ENCODE measurements at regions not wholly inside any gene's neighbourhood (a gene's known extent, or its start where the extent isn't known, plus 50 kb on each side); places are given as distances from the start of the nearest gene placed in this dataset.
"Not testable (repeated sequence)": the region's sequence is repeated elsewhere in the genome, so short reads cannot be mapped to it uniquely, and the experiment has no call there.

- DNase-seq (ENCODE audit: low read depth, low spot score): no peak
Observed at GRCh38 chrX:19172741-19173140, 50.5 kb upstream of the ADGRG2 start.

DNA sequence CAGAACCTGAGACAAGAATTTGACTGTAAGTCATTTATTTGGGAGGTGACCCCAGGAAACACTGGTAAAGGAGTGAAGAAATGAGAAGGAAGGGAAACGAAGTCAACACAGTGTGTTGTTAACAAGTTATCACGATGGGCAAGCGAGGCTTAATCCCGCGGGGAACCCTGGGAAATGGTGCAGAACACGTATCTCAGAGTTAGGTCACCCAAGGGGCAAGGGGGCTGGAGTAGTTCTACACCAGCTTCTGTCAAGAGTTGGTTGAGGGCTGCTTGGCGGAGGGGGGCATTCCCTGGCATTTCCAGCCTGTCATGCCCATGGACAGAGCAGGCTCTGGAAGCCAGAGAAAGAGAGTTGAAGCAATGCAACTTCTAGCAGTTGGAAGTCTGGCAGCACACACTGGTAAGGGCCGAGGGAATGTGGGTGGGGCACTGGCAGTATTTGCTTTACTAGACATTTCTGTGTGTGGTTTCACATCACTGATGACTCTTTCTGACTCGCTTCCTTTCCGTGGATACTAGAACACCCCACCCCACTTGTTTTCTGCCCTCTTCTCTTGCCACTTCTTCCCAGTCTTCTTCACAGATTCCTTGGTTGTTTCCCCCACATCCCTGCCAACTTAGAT, 52.2 kb upstream of the ADGRG2 start:
- DNase-seq (ENCODE audit: low read depth, low spot score): no peak

DNA sequence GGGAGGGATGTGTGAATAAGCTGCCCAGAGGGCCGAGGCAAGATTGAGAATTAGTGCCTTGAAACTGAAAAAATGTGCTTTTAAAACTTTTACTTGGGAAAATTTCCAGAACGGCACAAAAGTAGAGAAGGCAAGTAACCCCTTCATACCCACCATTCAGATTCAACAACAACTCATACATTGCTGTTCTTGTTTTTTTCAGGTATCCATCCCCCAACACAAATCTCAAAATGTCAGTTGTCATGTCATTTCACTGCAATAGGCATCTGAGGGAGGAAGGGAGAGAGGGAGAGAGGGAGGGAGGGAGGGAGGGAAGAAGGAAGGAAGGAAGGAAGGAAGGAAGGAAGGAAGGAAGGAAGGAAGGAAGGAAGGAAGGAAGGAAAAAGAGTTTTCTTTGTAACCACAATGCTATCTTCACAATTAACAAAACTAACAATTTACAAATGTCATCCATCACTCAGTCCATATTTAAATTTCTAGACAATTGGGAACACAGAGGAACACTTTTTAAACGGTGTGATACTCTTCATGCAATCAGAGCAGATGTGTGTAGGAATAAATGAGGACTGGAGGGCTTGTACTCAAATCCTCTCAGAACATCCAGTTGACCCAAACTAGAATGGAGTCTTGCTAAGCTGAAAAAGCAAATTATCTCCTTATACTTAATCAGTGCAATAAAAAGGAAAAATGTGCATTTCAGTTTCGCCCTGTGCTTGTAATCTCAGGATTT, 54.8 kb upstream of the ADGRG2 start:
- no peak for DNase-seq (ENCODE audit: low read depth, low spot score)

GRCh38 chrX:19177721-19178120, 55.5 kb upstream of the ADGRG2 start:
- no peak for DNase-seq (ENCODE audit: low read depth, low spot score)

GRCh38 chrX:19178402-19178801, 56.1 kb upstream of the ADGRG2 start:
- DNase-seq (ENCODE audit: low read depth, low spot score): no peak

DNA sequence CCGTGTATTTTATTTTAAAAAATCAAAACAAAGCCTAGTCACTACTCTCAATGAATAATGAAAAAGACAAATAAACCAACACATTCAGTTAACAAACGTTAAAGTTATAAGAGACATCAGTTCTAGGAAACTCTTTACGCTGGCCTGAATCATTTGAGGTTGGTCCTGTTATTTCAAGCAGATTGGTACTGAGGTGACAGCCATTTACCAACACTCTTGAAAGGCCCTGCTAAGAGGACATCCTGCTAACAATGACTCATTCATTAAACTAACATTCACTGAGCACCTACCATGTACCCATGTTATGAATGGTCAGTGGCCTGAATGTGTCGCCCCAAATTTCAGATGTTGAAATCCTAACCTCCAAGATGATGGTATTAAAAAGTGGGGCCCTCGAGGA, 57.1 kb upstream of the ADGRG2 start:
- DNase-seq (ENCODE audit: low read depth, low spot score): no peak

DNA sequence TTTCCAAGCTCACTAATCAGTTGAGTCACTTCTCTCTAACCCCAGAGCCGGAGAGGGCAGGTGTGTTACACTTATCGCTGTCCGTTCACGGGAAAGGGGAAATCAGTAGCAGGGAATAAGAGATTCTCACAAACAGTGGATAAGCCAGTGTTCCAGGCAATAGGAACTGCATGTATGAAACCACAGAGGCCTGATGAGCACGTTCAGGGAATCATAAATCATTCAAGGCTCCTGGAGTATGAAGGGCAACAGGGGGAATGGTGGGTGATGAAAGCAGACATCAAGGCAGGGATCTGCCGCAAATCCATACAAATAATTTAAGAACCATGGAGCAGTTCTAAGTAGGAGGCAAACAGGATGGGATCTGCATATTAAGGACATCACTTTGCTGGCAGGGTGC, 59.1 kb upstream of the ADGRG2 start:
- no peak for DNase-seq (ENCODE audit: low read depth, low spot score)

- DNase-seq (ENCODE audit: low read depth, low spot score): no peak
Observed at GRCh38 chrX:19182785-19183184, 60.5 kb upstream of the ADGRG2 start.

DNA sequence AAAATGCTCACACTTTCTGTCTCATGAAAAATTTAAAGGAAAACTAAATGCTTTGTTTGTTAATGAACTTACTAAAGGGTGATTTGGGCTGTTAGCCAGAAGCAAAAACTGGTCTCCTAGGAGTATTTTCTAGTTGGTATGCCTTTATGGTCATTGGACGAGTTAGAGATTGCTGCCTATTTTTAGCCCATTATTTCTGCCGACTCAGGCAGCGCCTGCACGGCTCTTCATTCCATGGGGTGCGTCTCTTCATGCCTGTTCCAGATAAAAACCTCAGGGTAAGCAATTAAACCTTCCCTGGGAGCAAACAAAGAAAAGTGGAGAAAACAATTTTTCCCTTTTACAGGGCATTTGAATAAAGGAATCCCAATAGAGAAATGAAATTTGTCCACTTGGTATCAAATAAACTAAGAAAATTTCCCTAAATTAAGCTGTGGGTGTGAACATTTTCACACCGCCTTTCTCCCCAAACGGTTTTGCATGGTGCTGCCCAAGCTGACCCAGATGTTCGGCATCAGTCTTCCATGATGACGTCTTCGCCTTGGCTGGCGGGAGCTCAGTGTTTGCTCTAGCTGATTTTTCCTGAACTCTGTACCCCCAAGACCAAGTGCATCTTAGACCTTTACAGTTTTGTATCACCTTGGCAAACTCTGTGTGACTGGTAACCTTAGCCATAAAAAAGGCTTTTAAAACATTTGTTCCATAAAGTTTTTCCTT, 61.7 kb upstream of the ADGRG2 start:
- DNase-seq (ENCODE audit: low read depth, low spot score): no peak

- no peak for DNase-seq (ENCODE audit: low read depth, low spot score)
Observed at GRCh38 chrX:19188566-19188965, 66.3 kb upstream of the ADGRG2 start.

GRCh38 chrX:19190902-19191301, 68.6 kb upstream of the ADGRG2 start:
- DNase-seq (ENCODE audit: low read depth, low spot score): no peak

GRCh38 chrX:19193565-19193964, 71.3 kb upstream of the ADGRG2 start:
- DNase-seq (ENCODE audit: low read depth, low spot score): no peak

GRCh38 chrX:19194285-19195242, 72.3 kb upstream of the ADGRG2 start:
- no peak for DNase-seq (ENCODE audit: low read depth, low spot score)

GRCh38 chrX:19195243-19195610, 73.0 kb upstream of the ADGRG2 start:
- no peak for DNase-seq (ENCODE audit: low read depth, low spot score)

DNA sequence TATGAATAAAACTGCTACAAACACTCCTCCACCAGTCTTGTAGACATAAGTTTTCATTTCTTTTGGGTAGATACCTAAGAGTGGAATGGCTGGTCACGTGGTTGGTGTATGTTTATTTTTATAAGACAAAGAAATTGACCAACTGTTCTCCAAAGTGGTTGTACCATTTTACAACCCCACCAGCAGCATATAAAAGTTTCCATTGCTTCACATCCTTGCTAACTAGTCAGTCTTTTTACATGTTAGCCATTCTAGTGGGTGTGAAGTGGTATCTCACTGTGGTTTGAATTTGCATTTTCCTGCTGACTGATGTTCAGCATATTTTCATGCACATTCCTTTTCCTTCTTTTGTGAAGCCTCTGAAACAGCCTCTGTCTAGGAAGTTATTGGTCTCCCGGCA, 76.2 kb upstream of the ADGRG2 start:
- no peak for DNase-seq (ENCODE audit: low read depth, low spot score)

DNA sequence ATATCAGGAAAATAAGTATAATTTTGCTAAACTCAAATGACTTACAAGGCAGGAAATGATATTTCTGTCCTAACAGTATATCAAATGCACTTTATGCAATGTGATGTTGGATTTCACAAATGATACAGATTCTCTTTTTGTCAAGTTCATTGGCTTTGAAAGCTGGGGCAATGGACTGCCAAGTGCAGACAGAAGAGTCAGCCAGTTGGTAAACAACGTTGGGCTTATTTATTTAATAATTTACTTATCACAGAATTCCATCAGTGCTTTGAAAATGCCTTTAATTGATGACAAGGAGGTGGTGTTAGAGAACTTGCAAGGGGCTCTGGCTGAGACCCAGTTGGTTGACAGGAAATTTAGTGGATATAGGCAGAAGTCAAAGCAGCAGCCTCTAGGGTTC, 79.9 kb upstream of the ADGRG2 start:
- no peak for DNase-seq (ENCODE audit: low read depth, low spot score)

DNA sequence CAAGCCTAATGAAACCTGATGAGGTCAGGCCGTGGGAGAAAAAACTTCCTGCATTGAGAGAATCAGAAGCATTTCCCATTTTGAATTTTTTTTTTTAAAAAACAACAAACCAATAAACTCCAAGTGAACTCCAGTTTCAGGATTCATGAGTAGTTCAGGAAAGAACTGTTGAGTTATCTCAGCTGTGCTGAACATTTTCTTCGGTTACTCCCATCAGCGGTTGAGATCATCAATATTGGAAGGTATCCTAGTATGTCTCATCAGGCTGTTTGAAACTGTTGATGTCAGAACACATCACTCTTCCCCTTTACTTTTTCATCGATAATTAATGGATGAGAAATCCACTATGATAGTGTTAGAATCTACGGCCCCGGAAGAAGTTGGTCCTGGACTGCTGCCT, 82.4 kb upstream of the ADGRG2 start:
- no peak for DNase-seq (ENCODE audit: low read depth, low spot score)

- DNase-seq (ENCODE audit: low read depth, low spot score): no peak
Observed at GRCh38 chrX:19212037-19212436, 89.8 kb upstream of the ADGRG2 start.

GRCh38 chrX:19213610-19214152, 91.4 kb upstream of the ADGRG2 start:
- no peak for DNase-seq (ENCODE audit: low read depth, low spot score)

DNA sequence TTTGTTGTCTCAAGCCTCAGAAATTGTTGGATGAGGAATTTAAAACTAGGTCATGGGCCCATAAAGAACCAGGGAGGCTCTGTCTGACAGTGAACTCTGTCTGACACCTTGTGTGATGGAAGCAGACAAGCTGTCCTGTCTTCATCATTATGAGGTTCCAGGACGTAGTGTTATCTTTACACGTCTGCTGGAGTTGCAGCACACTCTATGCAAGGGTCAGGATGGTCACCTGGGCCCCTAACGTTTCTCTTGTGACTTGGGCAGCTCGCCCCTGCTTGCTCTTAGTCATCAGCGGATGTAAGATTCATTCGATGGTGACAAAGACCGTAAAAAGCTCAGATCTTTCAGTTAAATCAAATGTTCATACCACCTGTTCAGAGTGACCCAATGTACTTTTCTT, 92.0 kb upstream of the ADGRG2 start:
- no peak for DNase-seq (ENCODE audit: low read depth, low spot score)

- DNase-seq (ENCODE audit: low read depth, low spot score): peak; percentile 12
Observed at GRCh38 chrX:19225909-19226308, 103.6 kb upstream of the ADGRG2 start.

DNA sequence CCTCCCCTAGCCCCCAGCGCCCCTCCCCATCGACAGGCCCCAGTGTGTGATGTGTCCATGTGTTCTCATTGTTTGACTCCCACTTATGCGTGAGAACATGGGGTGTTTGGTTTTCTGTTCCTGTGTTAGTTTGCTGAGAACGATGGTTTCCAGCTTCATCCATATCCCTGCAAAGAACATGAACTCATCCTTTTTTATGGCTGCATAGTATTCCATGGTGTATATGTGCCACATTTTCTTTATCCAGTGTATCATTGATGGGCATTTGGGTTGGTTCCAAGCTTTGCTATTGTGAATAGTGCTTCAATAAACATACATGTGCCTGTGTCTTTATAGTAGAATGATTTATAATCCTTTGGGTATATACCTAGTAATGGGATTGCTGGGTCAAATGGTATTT, 107.6 kb upstream of the ADGRG2 start:
- DNase-seq (ENCODE audit: low read depth, low spot score): not testable (repeated sequence)
